GM21381 (cell line): ENCODE measurements at regions not wholly inside any gene's neighbourhood (a gene's known extent, or its start where the extent isn't known, plus 50 kb on each side); places are given as distances from the start of the nearest gene placed in this dataset.

Experiments
- ATAC-seq: cut with Tn5 transposase; IDR thresholded peaks from one replicate; pipeline ENCODE4 v1.9.1; 2021; ENCODE audit warnings: mild to moderate bottlenecking, moderate library complexity; ENCODE audit not compliant: unreplicated experiment

DNA sequence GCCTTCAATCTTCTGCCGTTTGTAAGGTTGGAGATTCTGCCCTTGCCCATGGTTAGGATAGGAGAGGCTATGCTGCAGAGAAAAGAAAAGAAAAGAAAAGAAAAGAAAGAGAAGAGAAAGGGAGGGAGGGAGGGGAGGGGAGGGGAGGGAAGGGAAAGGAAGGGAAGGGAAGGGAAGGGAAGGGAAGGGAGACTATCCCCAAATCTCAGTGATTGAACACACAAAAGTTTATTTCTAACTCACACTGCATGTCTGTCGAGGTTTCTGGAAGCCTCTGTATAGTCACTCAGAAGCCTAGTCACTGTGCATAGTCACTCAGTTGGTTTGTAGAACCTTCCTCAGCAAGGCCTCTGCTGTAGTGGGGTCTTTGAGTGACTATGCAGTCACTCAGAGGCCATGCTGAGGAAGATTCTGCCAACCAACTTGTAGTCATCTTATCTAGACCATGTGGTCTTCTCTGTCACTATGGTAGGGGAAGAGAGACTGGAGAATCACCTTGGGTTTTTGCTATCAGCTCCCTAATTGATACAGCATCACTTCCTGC lies 52.3 kb upstream of the ABCC9 start:
- ATAC-seq: no peak

GRCh38 chr12:21992823-21993222 lies 51.6 kb upstream of the ABCC9 start:
- ATAC-seq: peak; percentile 51

DNA sequence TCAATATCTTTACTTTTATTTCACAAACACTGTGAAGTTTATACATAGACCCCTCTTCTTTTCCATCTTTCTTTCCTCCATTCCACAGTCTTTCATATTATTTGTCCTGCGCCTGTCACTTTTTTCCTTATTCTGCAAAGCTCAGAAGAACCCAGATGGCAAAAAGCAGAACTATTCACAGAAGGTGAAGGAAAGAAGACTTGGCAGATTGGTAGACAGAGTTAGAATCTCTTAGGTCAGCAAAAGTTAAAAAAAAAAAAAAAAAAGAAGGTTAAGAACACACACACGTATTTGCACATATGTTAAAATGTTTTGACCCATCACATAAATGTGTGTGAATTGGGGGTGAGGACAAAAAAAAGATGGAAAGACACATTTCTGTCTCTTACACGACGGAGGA lies 50.3 kb upstream of the ABCC9 start:
- no peak for ATAC-seq
